ENCODE measurements at regions not wholly inside any gene's neighbourhood (a gene's known extent, or its start where the extent isn't known, plus 50 kb on each side); places are given as distances from the start of the nearest gene placed in this dataset.
"Not testable (repeated sequence)": the region's sequence is repeated elsewhere in the genome, so short reads cannot be mapped to it uniquely, and the experiment has no call there.

DNA sequence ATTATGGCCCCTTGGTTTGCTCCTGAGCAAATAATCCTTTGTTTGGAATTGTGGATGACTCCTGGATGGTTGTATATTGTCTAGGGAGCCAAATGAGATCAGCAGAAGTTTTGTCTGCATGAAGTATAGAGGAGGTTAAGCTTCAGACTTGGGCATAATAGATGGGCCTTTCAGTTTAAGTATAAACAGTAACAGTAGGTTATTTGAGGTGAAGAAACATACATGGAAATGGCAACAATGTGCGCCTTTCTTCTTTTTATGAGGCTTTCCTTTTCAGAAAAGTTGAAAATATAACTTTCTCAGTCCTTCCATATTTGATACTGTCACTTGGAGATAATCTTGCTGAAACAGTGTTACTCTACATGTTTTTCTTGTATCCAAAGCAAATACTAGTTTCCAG is 63.7 kb upstream of the PPP1R12A start:
- DNase-seq: no peak
- Histone ChIP-seq H3K27me3 (no peaks in the 10 kb centered on the region; the same call in 1 of the 2 replicates), H3K4me1 (no peaks in the 10 kb centered on the region), H3K4me3 (ENCODE audit: low read depth, low read length) (no peak overlapping the region), H3K36me3 (no peaks in the 10 kb centered on the region), H3K9me3 (no peaks in the 10 kb centered on the region)
- TF ChIP-seq, protein P1, sequence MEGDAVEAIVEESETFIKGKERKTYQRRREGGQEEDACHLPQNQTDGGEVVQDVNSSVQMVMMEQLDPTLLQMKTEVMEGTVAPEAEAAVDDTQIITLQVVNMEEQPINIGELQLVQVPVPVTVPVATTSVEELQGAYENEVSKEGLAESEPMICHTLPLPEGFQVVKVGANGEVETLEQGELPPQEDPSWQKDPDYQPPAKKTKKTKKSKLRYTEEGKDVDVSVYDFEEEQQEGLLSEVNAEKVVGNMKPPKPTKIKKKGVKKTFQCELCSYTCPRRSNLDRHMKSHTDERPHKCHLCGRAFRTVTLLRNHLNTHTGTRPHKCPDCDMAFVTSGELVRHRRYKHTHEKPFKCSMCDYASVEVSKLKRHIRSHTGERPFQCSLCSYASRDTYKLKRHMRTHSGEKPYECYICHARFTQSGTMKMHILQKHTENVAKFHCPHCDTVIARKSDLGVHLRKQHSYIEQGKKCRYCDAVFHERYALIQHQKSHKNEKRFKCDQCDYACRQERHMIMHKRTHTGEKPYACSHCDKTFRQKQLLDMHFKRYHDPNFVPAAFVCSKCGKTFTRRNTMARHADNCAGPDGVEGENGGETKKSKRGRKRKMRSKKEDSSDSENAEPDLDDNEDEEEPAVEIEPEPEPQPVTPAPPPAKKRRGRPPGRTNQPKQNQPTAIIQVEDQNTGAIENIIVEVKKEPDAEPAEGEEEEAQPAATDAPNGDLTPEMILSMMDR (IDR thresholded peaks at IDR 0.05; ENCODE audit: low read depth, low read length): no peak

DNA sequence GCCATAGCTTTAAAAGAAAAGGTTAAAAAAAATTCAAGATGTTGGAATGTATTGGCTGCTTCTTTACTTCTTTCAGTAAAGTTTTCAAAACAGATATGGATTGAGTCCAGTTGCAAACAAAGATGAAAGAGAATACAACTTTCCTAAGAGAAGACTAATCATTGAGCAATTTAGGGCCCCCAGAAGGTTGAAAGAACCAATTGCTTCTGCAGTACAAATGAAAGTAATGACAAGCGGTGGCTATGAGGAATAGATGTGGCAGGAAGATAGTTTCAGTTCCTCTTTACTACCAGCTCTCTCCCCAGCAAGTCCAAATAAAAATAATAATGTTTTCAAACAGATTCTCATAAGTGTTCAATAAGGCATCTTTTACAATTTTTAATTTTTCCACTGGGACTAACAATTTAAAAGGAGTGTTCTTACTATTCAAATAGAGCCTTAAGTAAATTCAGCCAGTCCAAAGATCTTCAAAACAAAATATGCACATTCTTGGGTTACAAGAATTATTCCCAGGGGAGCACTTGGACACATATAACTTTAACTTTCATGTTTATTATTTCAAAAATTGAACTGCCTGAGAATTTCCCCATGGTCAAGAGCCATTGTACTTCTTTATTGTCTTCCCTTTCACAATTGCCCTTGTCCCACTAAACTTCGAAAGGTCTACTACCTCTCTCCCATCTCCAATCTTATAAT is 62.3 kb upstream of the PPP1R12A start:
- no peak for DNase-seq
- Histone ChIP-seq H3K4me1 (no peaks in the 10 kb centered on the region), H3K27me3 (no peaks in the 10 kb centered on the region; the same call in 1 of the 2 replicates), H3K9me3 (no peaks in the 10 kb centered on the region), H3K4me3 (ENCODE audit: low read depth, low read length) (no peak overlapping the region), H3K36me3 (no peaks in the 10 kb centered on the region)
- TF ChIP-seq, protein P1 (IDR thresholded peaks at IDR 0.05; ENCODE audit: low read depth, low read length): no peak

DNA sequence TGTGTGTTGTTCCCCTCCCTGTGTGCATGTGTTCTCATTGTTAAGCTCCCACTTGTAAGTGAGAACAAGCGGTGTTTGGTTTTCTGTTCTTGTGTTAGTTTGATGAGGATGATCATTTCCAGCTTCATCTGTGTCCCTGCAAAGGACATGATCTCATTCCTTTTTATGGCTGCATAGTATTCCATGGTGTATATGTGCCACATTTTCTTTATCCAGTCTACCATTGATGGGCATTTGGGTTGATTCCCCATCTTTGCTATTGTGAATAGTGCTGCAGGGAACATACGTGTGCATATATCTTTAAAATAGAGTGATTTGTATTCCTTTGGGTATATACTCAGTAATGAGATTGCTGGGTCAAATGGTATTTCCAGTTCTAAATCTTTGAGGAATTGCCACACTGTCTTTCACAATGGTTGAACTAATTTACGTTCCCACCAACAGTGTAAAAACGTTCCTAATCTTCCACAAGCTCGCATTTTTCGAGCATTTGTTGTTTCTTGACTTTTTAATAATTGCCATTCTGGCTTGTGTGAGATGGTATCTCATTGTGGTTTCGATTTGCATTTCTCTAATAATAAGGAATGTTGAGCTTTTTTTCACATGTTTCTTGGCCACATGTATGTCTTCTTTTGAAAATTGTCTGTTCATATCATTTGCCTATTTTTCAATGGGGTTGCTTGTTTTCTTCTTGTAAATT is 60.6 kb upstream of the PPP1R12A start:
- DNase-seq: not testable (repeated sequence)

DNA sequence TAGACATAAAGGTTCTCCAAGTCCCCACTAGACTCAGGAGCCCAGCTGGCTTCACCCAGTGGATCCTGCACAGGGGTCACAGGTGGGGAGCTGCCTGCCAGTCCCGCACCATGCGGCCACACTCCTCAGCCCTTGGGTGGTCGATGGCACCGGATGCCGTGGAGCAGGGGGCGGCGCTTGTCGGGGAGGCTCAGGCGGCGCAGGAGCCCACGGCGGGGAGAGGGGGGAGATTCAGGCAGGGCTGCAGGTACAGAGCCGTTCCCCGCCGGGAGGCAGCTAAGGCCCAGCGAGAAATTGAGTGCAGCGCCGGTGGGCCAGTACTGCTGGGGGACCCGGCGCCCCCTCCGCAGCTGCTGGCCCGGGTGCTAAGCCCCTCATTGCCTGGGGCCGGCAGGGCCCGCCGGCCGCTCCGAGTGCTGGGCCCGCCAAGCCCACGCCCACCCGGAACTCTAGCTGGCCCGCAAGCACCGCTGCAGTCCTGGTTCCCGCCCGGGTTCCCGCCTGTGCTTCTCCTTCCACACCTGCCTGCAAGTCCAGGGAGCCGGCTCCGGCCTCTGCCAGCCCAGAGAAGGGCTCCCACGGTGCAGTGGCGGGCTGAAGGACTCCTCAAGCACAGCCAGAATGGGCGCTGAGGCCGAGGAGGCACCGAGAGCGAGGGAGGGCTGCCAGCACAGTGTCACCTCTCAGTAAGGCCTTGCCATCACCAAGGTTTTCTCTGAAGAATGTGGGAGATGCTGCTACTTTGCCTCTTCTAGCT is 58.4 kb upstream of the PPP1R12A start:
- TF ChIP-seq, protein P1 (IDR thresholded peaks at IDR 0.05; ENCODE audit: low read depth, low read length): no peak
- Histone ChIP-seq H3K9me3 (no peaks in the 10 kb centered on the region), H3K4me1 (no peaks in the 10 kb centered on the region), H3K27me3 (no peaks in the 10 kb centered on the region; the same call in 1 of the 2 replicates), H3K36me3 (no peaks in the 10 kb centered on the region), H3K4me3 (ENCODE audit: low read depth, low read length) (no peak overlapping the region)
- peak; percentile 8 for DNase-seq

More for the DNA sequence above, 60.6 kb upstream of the PPP1R12A start:
- H3K4me1 ChIP-seq; H3K36me3 ChIP-seq; H3K4me3 ChIP-seq (ENCODE audit: low read depth, low read length); H3K9me3 ChIP-seq; H3K27me3 ChIP-seq: not testable (repeated sequence)

DNA sequence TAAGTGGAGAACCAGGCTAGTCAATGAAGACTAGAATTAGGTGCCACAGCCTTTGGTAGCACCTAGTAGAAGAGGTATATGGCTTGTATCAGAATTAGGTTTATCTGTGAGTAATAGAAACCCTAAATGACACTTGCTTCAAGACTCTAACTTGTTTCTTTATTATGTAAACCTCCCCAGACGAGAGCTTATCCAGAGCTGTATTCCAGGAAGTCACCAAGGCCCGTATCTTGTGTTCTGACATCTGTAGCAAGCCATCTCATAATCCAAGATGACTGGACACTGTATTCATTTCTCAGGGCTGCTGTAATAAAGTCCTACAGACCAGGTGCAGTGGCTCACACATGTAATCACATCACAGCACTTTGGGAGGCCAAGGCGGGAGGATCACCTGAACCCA is 56.7 kb upstream of the PPP1R12A start:
- Histone ChIP-seq H3K4me3 (ENCODE audit: low read depth, low read length) (no peak overlapping the region), H3K36me3 (no peaks in the 10 kb centered on the region), H3K9me3 (no peaks in the 10 kb centered on the region), H3K4me1 (no peaks in the 10 kb centered on the region), H3K27me3 (peaks cover 6% of the 10 kb centered on the region)
- DNase-seq: no peak
- TF ChIP-seq, protein P1 (IDR thresholded peaks at IDR 0.05; ENCODE audit: low read depth, low read length): no peak

DNA sequence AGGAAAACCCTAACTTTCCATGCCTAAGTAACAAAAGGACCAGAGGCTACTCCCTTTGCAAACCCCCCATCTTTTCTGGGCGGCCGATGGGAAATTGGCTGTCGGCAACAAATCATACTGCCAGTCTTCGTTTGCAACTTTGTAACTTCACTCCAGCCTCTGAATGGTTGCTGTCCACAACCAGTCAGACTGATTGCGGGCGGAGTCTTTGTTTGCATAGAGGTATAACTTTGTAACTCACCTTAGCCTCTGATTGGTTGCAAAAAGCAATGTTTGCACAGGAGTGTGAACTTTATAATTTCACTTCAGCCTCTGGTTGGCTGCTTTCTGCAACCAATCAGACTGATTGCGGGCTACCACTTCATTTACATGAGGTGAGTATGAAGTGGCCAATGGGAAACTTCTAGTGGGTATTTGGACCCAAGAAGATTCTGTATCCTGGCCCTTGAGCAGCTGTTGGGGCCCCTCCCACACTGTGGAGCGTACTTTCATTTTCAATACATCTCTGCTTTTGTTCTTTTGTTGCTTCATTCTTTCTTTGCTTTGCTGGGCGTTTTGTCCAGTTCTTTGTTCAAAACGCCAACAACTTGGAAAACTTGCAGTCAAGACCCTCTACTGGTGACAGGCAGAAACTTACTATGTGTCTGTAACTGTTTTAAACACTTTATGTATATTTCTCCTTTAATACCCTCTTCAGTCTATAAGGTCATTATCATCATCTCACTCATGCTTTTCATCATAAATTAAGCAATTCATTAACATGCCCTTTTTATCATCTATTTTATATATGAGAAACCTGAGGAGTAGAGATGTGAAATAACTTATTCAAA is 55.8 kb upstream of the PPP1R12A start:
- TF ChIP-seq, protein P1 (IDR thresholded peaks at IDR 0.05; ENCODE audit: low read depth, low read length): 0 out of 2 replicates have a peak, but pooled peaks have one; percentile 14

More for the DNA sequence above, 55.8 kb upstream of the PPP1R12A start:
- H3K27me3 ChIP-seq; DNase-seq; H3K4me1 ChIP-seq; H3K36me3 ChIP-seq; H3K9me3 ChIP-seq; H3K4me3 ChIP-seq (ENCODE audit: low read depth, low read length): not testable (repeated sequence)

Data from BE2C (cell line).